HepG2 (cell line): ENCODE measurements at regions not wholly inside any gene's neighbourhood (a gene's known extent, or its start where the extent isn't known, plus 50 kb on each side); places are given as distances from the start of the nearest gene placed in this dataset.
A peak's percentile ranks its signal among the peaks of the same experiment; 100 is the strongest.

Source experiments
- KAT8 ChIP-seq: IDR thresholded peaks from 2 replicates; pipeline ENCODE4 v1.6.1; 2016; ENCODE audit warnings: missing genetic modification reagents, missing compliant biosample characterization
- NR2C2 ChIP-seq: sonication (generic); formaldehyde crosslinking; IDR thresholded peaks from 2 replicates; pipeline ENCODE4 v1.4.0; 2020; ENCODE audit warnings: missing genetic modification reagents, mild to moderate bottlenecking, moderate library complexity, borderline replicate concordance
- PITX1 ChIP-seq: sonication (generic); formaldehyde crosslinking; IDR thresholded peaks from 2 replicates; pipeline ENCODE4 v1.5.1; 2020; ENCODE audit warnings: mild to moderate bottlenecking, missing genetic modification reagents
- RARA ChIP-seq: IDR thresholded peaks from 2 replicates; pipeline ENCODE4 v1.6.1; 2016; ENCODE audit warnings: missing genetic modification reagents, missing compliant biosample characterization
- RCOR2 ChIP-seq: IDR thresholded peaks from 2 replicates; pipeline ENCODE4 v1.6.1; 2016; ENCODE audit warnings: missing biosample characterization, missing genetic modification reagents
- SMAD3 ChIP-seq: sonication (generic); formaldehyde crosslinking; IDR thresholded peaks from 2 replicates; pipeline ENCODE4 v1.4.0; 2020; ENCODE audit warnings: missing genetic modification reagents
- SOX13 ChIP-seq, 3 experiments: fragments of 450-650 bp in 1 of 3; sonication (generic) in 1 of 3; formaldehyde crosslinking in 1 of 3; IDR thresholded peaks in 2 of 3; conservative IDR thresholded peaks in 1 of 3; 2 replicates each; pipeline versions ENCODE4 v1.5.0 to v1.6.1; 2016 to 2020; ENCODE audit warnings: antibody characterized with exemption in 1 of 3, mild to moderate bottlenecking in 1 of 3, missing compliant biosample characterization in 1 of 3, missing genetic modification reagents in 1 of 3, moderate library complexity in 1 of 3
- SOX5 ChIP-seq: IDR thresholded peaks from 2 replicates; pipeline ENCODE4 v1.6.1; 2016; ENCODE audit warnings: borderline replicate concordance
- SP4 ChIP-seq: sonication (generic); formaldehyde crosslinking; IDR thresholded peaks from 2 replicates; pipeline ENCODE4 v1.8.1; 2023; ENCODE audit warnings: mild to moderate bottlenecking, missing genetic modification reagents
- TCF7 ChIP-seq: sonication (generic); IDR thresholded peaks from 2 replicates; pipeline ENCODE4 v1.6.1; 2016; ENCODE audit warnings: antibody characterized with exemption, low read depth
- TCF7L2 ChIP-seq: IDR thresholded peaks from 2 replicates; pipeline ENCODE4 v1.6.1; 2011; ENCODE audit warnings: mild to moderate bottlenecking, low read depth, low read length, moderate library complexity
- TEAD3 ChIP-seq: optimal IDR thresholded peaks from 2 replicates; pipeline ENCODE3; 2016; ENCODE audit warnings: borderline replicate concordance
- ZC3H4 ChIP-seq: sonication (generic); formaldehyde crosslinking; IDR thresholded peaks from 2 replicates; pipeline ENCODE4 v1.4.0; 2020; ENCODE audit warnings: missing genetic modification reagents, borderline replicate concordance
- ZFP82 ChIP-seq: sonication (generic); formaldehyde crosslinking; IDR thresholded peaks from 2 replicates; pipeline ENCODE4 v1.5.1; 2020; ENCODE audit warnings: mild to moderate bottlenecking, missing genetic modification reagents, borderline replicate concordance
- ZNF264 ChIP-seq: sonication (generic); formaldehyde crosslinking; IDR thresholded peaks from 2 replicates; pipeline ENCODE4 v1.4.0; 2020; ENCODE audit warnings: missing genetic modification reagents
- TF ChIP-seq, protein P1 (sequence below): sonication (generic); formaldehyde crosslinking; IDR thresholded peaks from 2 replicates; pipeline ENCODE4 v1.8.1; 2023; ENCODE audit warnings: missing genetic modification reagents, inconsistent platforms, borderline replicate concordance
- TF ChIP-seq, protein P2 (sequence below): sonication (generic); formaldehyde crosslinking; IDR thresholded peaks from 2 replicates; pipeline ENCODE4 v1.4.0; 2020; ENCODE audit warnings: missing genetic modification reagents
- TF ChIP-seq, protein P3 (sequence below): sonication (generic); formaldehyde crosslinking; IDR thresholded peaks from 2 replicates; pipeline ENCODE4 v1.5.0; 2020; ENCODE audit warnings: mild to moderate bottlenecking, missing genetic modification reagents
- TF ChIP-seq, protein P4 (sequence below): sonication (generic); formaldehyde crosslinking; IDR thresholded peaks from 2 replicates; pipeline ENCODE4 v1.5.0; 2020; ENCODE audit warnings: missing genetic modification reagents
- TF ChIP-seq, protein P5 (sequence below): sonication (generic); formaldehyde crosslinking; IDR thresholded peaks from 2 replicates; pipeline ENCODE4 v1.8.0; 2022; ENCODE audit warnings: mild to moderate bottlenecking, missing genetic modification reagents
- TF ChIP-seq, protein P6 (sequence below): sonication (generic); formaldehyde crosslinking; conservative IDR thresholded peaks from 2 replicates; pipeline ENCODE4 v1.4.0; 2020; ENCODE audit warnings: missing genetic modification reagents

DNA sequence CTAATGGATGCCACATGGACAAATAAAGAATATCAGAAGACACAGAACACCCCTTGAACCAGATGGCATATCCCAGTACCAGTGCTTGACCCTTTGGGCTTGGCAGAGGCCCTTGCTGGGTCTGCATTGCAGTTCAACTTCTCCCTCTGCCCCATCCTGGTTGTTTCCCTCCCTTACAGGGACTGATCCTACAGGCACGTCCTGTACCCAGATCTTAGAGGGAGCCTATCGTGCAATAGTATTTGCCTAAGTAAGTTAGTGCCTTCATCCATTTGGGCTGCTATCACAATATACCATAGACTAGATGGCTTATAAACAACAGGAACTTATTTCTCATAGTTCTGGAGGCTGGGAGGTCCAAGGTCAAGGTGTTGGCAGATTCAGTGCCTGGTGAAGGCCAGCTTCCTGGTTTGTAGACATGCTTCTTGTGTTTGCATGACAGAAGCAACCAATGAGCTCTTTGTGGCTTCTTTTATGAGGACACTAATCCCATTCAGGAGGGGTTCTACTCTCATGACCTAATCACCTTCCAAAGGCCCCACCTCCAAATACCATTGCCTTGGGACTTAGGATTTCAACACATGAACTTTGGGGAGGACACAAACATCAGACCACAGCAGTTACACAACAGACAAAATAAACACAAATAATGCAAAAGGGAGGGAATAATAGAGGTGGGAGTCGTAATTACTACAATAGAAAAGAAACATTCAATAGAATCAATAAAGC lies 146.5 kb upstream of the MSX1 start (continued):
- peak; percentile 62; the same call in 1 of the 2 replicates for TF ChIP-seq SOX13 (IDR thresholded peaks at IDR 0.05)
- peak in 1 of 2 experiments; percentile 90; a peak in 2 of 4 replicates for TF ChIP-seq SOX13 (CRISPR knock-in tag; conservative IDR thresholded peaks at IDR 0.05 in 1 of 2, IDR thresholded peaks at IDR 0.05 in 1 of 2)
- TF ChIP-seq ZNF264 (CRISPR knock-in tag), result peak; percentile 100
- peak; percentile 84 for TF ChIP-seq SOX5 (CRISPR knock-in tag)
- TF ChIP-seq, protein P1, sequence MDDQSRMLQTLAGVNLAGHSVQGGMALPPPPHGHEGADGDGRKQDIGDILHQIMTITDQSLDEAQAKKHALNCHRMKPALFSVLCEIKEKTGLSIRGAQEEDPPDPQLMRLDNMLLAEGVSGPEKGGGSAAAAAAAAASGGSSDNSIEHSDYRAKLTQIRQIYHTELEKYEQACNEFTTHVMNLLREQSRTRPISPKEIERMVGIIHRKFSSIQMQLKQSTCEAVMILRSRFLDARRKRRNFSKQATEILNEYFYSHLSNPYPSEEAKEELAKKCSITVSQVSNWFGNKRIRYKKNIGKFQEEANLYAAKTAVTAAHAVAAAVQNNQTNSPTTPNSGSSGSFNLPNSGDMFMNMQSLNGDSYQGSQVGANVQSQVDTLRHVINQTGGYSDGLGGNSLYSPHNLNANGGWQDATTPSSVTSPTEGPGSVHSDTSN, result no peak
- TF ChIP-seq, protein P2, sequence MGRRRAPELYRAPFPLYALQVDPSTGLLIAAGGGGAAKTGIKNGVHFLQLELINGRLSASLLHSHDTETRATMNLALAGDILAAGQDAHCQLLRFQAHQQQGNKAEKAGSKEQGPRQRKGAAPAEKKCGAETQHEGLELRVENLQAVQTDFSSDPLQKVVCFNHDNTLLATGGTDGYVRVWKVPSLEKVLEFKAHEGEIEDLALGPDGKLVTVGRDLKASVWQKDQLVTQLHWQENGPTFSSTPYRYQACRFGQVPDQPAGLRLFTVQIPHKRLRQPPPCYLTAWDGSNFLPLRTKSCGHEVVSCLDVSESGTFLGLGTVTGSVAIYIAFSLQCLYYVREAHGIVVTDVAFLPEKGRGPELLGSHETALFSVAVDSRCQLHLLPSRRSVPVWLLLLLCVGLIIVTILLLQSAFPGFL (CRISPR knock-in tag), result no peak
- TF ChIP-seq KAT8 (CRISPR knock-in tag), result peak; percentile 63; the same call in 1 of the 2 replicates
- no peak for TF ChIP-seq ZC3H4 (CRISPR knock-in tag)
- TF ChIP-seq, protein P3, sequence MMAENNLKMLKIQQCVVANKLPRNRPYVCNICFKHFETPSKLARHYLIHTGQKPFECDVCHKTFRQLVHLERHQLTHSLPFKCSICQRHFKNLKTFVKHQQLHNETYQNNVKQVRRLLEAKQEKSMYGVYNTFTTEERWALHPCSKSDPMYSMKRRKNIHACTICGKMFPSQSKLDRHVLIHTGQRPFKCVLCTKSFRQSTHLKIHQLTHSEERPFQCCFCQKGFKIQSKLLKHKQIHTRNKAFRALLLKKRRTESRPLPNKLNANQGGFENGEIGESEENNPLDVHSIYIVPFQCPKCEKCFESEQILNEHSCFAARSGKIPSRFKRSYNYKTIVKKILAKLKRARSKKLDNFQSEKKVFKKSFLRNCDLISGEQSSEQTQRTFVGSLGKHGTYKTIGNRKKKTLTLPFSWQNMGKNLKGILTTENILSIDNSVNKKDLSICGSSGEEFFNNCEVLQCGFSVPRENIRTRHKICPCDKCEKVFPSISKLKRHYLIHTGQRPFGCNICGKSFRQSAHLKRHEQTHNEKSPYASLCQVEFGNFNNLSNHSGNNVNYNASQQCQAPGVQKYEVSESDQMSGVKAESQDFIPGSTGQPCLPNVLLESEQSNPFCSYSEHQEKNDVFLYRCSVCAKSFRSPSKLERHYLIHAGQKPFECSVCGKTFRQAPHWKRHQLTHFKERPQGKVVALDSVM (CRISPR knock-in tag), result peak; percentile 95
- TF ChIP-seq SMAD3 (CRISPR knock-in tag), result peak; percentile 34; the same call in 1 of the 2 replicates
- peak; percentile 93 for TF ChIP-seq RARA (CRISPR knock-in tag)
- peak; percentile 33; the same call in 1 of the 2 replicates for TF ChIP-seq NR2C2 (CRISPR knock-in tag)
- TF ChIP-seq TCF7L2, result no peak
- peak; percentile 45; the same call in 1 of the 2 replicates for TF ChIP-seq TCF7
- TF ChIP-seq TEAD3 (CRISPR knock-in tag), result peak; percentile 81
- peak; percentile 90 for TF ChIP-seq PITX1 (CRISPR knock-in tag)
- 0 out of 2 replicates have a peak, but pooled peaks have one; percentile 39 for TF ChIP-seq SP4 (CRISPR knock-in tag)
- TF ChIP-seq RCOR2 (CRISPR knock-in tag), result peak; percentile 55; the same call in 1 of the 2 replicates
- TF ChIP-seq, protein P4, sequence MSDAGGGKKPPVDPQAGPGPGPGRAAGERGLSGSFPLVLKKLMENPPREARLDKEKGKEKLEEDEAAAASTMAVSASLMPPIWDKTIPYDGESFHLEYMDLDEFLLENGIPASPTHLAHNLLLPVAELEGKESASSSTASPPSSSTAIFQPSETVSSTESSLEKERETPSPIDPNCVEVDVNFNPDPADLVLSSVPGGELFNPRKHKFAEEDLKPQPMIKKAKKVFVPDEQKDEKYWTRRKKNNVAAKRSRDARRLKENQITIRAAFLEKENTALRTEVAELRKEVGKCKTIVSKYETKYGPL (CRISPR knock-in tag), result peak; percentile 87
- TF ChIP-seq, protein P5, sequence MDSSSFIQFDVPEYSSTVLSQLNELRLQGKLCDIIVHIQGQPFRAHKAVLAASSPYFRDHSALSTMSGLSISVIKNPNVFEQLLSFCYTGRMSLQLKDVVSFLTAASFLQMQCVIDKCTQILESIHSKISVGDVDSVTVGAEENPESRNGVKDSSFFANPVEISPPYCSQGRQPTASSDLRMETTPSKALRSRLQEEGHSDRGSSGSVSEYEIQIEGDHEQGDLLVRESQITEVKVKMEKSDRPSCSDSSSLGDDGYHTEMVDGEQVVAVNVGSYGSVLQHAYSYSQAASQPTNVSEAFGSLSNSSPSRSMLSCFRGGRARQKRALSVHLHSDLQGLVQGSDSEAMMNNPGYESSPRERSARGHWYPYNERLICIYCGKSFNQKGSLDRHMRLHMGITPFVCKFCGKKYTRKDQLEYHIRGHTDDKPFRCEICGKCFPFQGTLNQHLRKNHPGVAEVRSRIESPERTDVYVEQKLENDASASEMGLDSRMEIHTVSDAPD (CRISPR knock-in tag), result 0 out of 2 replicates have a peak, but pooled peaks have one; percentile 38
- TF ChIP-seq, protein P6, sequence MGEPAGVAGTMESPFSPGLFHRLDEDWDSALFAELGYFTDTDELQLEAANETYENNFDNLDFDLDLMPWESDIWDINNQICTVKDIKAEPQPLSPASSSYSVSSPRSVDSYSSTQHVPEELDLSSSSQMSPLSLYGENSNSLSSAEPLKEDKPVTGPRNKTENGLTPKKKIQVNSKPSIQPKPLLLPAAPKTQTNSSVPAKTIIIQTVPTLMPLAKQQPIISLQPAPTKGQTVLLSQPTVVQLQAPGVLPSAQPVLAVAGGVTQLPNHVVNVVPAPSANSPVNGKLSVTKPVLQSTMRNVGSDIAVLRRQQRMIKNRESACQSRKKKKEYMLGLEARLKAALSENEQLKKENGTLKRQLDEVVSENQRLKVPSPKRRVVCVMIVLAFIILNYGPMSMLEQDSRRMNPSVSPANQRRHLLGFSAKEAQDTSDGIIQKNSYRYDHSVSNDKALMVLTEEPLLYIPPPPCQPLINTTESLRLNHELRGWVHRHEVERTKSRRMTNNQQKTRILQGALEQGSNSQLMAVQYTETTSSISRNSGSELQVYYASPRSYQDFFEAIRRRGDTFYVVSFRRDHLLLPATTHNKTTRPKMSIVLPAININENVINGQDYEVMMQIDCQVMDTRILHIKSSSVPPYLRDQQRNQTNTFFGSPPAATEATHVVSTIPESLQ (CRISPR knock-in tag), result no peak
- TF ChIP-seq ZFP82 (CRISPR knock-in tag), result no peak
